HG02973 (cell line): ENCODE measurements at regions not wholly inside any gene's neighbourhood (a gene's known extent, or its start where the extent isn't known, plus 50 kb on each side); places are given as distances from the start of the nearest gene placed in this dataset.
"Not testable (repeated sequence)": the region's sequence is repeated elsewhere in the genome, so short reads cannot be mapped to it uniquely, and the experiment has no call there.

Experiments used
- ATAC-seq: cut with Tn5 transposase; IDR thresholded peaks from one replicate; pipeline ENCODE4 v1.9.1; 2021; ENCODE audit warnings: moderate library complexity; ENCODE audit not compliant: unreplicated experiment

DNA sequence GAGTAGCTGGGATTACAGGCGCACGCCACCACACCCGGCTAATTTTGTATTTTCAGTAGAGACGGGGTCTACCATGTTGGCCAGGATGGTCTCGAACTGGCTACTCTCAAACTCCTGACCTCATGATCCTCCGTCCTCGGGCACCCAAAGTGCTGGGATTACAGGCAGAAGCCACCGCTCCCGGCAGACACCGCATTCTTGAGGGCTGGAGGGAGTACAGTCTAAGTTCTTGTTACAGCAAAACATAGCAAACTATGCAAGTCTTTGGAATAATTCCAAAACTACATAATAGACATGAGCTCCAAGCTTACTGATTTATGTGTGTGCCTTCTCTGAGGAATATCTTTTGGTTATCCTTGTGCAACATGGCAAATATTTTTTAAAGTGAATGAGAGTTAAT is 299.1 kb upstream of the ZNF658 start:
- ATAC-seq: not testable (repeated sequence)

DNA sequence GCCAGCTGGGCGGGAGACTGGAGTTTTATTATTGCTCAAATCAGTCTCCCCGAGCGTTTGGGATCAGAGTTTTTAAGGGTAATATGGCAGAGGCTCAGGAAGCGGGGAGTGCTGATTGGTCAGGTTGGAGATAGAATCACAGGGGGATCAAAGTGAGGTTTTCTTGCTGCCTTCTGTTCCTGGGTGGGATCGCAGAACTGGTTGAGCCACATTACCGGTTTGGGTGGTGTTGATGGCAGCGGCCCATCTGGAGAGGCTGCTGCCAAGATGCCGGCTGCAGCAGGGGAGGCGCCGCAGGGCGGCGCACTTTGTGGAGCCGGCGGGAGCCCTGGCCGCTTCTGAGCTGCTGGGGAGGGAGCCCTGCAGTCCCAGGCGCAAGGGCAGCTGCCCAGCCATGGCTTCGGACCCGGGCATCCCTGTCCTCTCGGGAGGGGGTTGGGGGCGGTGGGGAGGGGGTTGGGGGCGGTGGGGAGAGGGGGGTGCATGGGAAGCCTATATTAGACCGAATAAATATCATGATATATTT is 268.9 kb upstream of the ZNF658 start:
- ATAC-seq: not testable (repeated sequence)

DNA sequence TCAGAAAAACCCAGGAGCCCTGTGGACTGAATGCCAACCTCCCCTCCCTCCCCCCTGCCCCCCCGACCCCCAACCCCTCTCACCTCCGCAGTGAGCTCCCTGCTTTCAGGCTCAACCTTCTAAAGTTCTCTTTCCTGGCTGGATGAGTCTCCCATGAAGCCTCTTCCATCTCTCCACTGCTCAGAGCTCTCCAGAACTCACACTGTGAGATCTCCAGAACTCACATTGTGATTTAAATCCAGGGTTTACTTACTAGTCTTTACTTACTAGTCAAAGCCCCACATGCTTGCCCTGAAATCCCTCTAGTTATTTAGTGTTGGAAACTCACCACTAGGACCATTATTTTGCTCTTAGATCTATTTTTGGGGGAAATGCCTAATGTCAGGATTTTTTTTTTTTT is 252.8 kb upstream of the ZNF658 start:
- not testable (repeated sequence) for ATAC-seq

GRCh38 chr9:66690242-66690641 is 210.3 kb upstream of the ZNF658 start:
- ATAC-seq: peak; percentile 57

GRCh38 chr9:66695561-66696240 is 204.8 kb upstream of the ZNF658 start:
- peak; percentile 58 for ATAC-seq

DNA sequence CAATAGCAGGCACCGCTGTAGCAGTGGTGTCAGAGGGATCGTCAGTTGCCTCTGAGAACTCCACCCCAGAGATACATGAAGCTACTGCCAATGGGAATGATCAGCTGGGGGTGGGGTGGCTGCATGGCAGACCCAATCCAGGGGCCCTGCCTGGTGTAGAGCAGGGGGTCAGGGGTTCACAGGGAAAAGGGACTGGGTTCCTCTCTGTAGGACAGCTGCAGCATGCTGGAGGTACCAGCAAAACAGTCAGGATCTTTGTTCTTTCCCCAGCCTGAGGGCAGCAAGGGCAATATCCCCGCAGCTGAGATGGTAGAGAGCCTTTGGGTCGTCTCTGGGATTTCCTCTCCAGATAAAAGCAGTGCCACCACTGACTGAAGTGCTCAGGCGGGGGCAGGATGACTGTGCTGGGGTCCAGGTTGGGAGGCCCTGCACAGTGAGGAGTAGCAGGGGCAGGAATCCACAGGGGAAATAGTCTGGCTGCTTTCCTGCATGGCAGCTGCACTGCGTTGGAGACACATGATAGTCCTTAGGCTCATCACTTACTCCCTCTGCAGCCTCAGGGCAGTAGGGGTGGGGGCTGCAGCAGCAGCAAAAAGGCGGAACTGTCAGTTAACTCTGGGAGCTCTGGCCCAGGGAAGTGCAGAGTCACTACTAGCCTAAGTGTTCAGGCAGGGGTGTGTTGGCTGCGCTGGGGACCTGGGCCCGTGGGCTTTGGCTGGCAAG is 203.0 kb upstream of the ZNF658 start:
- not testable (repeated sequence) for ATAC-seq

DNA sequence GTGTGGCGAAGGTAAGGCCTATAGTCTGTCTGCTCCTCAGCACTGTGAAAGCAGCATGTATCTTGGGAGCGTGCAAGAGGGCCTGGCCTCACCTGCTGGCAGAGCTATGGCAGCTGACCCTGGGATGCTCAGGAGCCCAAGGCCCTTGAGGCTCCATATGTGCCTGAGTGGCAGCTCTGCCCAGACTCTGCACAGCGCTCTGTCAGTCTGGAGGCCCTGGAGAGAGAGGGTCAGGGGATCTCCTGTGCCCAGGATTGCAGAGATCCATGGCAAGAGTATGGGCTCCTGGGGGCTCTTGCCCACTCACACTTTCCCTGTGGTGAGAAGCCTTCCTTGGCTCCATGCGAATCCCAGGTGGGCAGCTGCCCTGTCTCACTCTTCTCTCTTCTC is 202.5 kb upstream of the ZNF658 start:
- not testable (repeated sequence) for ATAC-seq

DNA sequence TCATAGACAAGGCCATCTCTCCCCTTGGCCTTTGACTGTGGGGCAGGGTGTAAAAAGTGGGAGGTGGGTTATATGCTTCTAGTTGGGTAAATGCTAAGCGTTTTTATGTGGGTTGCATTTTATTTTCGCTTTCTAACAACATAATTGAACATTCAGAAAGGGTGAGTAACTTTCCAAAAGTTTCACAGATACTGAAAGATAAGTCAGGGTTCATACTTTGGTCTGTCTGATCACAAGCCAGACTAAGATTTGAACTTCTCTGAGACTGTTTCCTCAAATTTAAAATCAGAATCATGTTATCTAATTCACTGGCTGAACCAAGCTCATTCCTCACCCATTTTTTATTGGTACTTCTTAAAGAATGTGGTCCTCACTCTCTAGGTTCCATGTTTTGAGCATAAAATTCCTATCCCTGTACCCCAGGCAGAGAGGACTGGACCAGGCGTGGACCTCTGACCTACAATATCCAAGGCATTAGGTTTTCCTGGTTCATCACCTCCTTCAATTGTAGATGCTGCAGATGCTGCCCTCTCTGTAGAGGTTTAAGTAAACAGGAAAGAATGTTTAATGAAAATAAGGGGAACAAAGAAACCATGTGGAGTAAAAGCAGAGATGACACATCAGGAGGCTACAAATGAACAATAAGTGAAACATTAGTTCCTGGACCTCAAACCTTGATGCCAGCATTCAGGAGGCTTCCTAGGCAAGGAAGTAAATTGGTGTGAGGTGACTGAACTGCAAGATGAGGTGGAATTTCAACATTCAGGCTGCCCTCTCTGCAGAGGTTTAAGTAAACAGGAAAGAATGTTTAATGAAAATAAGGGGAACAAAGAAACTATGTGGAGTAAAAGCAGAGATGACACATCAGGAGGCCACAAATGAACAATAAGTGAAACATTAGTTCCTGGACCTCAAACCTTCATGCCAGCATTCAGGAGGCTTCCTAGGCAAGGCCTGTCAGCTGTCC is 198.8 kb upstream of the ZNF658 start:
- ATAC-seq: not testable (repeated sequence)

- ATAC-seq: not testable (repeated sequence)
Observed at GRCh38 chr9:66711553-66711952, 189.0 kb upstream of the ZNF658 start.

DNA sequence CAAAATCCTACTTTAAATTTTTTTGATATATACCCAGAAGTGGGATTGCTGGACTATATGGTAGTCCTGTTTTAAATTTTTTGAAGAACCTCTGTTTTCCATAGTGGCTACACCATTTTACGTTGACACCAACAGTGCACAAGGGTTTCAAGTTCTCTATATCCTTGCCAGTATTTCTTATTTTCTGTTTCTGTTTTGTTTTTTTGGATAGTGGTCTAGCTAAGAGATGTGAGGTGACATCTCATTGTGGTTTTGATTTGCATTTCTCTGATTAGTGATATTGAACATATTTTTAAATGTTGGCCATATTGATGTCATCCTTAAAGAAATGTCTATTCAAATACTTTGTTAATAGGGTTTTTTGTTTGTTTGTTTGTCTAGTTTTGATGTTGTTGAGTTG is 187.7 kb upstream of the ZNF658 start:
- ATAC-seq: peak; percentile 82

GRCh38 chr9:66713552-66713951 is 187.0 kb upstream of the ZNF658 start:
- not testable (repeated sequence) for ATAC-seq

GRCh38 chr9:66720845-66721244 is 179.7 kb upstream of the ZNF658 start:
- ATAC-seq: not testable (repeated sequence)

DNA sequence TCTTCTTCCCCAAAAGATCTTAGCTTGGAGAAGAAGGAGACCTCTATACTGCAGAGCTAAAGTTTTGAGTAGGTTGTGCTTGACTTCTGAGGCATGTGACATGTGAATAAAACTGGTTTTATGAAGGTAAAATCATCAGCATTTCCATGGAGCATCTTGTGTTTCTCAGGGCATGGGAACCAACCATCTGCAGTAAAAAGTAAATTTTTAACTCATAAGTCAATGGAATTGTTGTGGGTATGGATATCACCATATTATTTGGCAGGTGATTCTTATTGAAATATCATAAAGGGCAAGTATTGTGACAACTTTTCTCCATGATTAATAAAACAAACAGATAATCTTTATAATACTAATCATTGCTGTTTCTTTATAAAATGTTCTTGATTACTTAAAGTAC is 173.0 kb upstream of the ZNF658 start:
- ATAC-seq: not testable (repeated sequence)

DNA sequence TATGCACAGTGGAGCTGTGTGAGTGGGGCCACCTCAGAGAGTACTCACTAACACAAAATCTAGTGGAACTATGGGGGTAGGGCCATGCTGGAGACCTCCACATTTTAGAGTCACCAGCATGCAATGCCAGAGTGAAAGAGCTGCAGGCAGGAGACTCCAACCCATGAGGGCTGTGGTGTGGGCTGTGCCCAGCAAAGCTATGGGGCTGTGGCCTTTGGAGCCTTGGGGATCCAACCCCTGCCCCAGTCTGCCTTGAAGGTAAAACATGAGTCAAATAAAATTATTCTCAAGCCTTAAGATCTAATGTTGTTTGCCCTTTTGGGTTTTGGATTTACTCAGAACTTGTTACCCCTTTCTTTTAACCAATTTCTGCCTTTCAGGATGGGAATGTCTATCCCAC is 163.8 kb upstream of the ZNF658 start:
- not testable (repeated sequence) for ATAC-seq

- ATAC-seq: not testable (repeated sequence)
Observed at GRCh38 chr9:66738418-66738817, 162.1 kb upstream of the ZNF658 start.

DNA sequence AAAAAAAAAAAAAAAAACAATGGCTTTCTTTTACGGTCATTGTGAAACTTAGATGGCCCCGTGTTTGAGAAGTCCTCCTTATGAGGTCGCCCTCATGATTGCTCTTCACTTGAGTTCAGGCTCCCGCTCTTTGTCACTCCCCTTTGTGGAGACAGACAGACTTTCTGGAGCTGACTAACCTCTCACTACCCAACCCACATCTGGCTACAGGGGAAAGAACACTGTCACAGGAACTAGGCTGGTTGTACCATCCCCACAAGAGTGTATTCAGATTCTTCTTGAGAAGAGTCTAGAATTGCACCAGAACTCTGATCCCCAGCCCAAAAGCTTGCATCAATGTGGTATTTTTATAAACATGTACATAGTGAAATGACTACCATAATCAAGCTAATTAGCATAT is 160.4 kb upstream of the ZNF658 start:
- ATAC-seq: peak; percentile 45

- not testable (repeated sequence) for ATAC-seq
Observed at GRCh38 chr9:66745846-66746245, 154.7 kb upstream of the ZNF658 start.

DNA sequence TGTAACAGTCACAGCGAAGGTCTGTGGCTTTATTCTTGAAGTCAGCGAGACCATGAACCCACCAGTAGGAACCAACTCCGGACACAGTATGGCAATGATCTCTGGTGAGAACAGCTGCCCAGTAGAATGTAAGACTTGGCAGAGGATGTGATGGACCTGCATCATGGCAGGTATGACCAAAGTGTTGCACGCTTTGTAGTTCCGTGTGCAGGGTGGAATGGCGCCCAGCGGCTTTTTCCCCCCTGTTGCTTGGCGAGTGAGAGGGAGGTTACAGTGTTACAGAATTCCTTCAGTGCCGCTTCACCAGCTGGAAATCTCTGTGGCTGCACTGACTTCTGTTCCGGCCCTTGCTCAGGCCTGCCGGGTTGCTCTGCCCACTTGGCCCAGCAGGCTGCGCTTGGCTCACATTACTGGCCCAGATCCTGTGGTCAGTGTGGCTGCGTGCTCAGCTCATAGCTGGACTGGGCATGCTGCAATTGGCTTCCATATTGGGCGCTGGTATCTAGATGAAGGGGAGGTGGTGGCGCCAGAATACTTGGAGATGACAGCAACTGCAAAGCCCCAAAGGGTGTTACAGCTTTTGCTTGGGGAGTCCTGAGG is 148.1 kb upstream of the ZNF658 start:
- ATAC-seq: not testable (repeated sequence)

DNA sequence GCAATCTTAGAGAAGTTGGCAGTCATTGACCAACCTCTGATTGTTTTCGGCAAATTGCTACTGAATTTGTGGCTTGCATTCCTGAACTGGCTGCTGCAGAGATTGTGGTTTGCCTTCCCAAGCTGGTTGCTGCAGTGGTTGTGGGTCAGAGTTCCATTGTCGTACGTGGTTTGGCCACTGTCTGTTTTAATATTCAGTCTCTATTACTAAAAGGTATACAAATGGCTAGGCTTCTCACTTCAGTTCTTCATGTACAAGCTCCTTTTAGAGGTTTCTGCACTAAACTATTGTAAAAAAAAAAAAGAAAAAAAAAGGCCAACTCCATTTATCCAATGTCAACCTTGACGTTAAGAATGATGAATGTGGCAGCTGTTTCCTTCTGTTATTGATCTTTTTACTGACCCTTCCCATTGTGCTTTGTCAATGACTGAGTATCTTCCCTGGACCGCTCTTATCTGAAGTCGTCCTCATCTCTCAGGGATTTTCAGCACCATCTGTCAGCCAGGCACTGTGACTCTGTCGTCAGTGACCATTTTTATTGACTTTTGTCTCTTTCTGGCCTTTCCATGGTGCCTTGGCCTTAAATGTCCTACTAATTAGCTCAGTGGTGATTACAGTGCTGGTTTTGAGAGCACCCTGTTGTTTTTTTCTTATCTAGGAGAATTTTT is 140.6 kb upstream of the ZNF658 start:
- not testable (repeated sequence) for ATAC-seq
